AG04450 (cell line): ENCODE measurements at regions not wholly inside any gene's neighbourhood (a gene's known extent, or its start where the extent isn't known, plus 50 kb on each side); places are given as distances from the start of the nearest gene placed in this dataset. TPM values are rescaled to one million over a fixed set of nuclear protein-coding genes. Genes with fewer than 3 reads are reported as not detected.

Experiments
- CTCF ChIA-PET: fragments of 300-600, 350-600 bp; formaldehyde crosslinking; extraction: SDS; loops from one replicate; lab custom pipeline; 2022; ENCODE audit warnings: antibody characterized with exemption, inconsistent platforms; lab: Charles Lee
- POLR2A ChIA-PET: fragments of 350-600 bp; formaldehyde crosslinking; extraction: SDS; loops from one replicate; lab custom pipeline; 2021; ENCODE audit warnings: antibody characterized with exemption, inconsistent platforms; lab: Yijun Ruan, JAX
- DNase-seq: peaks from one replicate; pipeline ENCODE4 v3.0.0-alpha.2; 2011; ENCODE audit warnings: low read depth, low spot score
- H3K27ac ChIP-seq: one replicate; pipeline ENCODE4 v1.5.1; 2012; ENCODE audit warnings: low read depth, low read length, control low read depth
- H3K27me3 ChIP-seq: one replicate; pipeline ENCODE4 v1.6.0; 2012; ENCODE audit warnings: low read length; ENCODE audit not compliant: control insufficient read depth, insufficient read depth
- H3K4me3 ChIP-seq: 2 replicates; pipeline ENCODE4 v1.5.1; 2011; ENCODE audit warnings: mild to moderate bottlenecking, low read depth, low read length, control low read depth
- H3K9me3 ChIP-seq: 2 replicates; pipeline ENCODE4 v1.5.1; 2012; ENCODE audit warnings: low read length; ENCODE audit not compliant: control insufficient read depth, insufficient read depth
- small RNA-seq: library from RNA; depleted of rRNA; stranded (forward); fragments of <200 nt; gene quantifications from one replicate; pipeline ENCODE3, GENCODE V24; 2012; ENCODE audit warnings: low read depth; ENCODE audit not compliant: insufficient read length
- TF ChIP-seq, protein P1 (sequence below): IDR thresholded peaks from 2 replicates; pipeline ENCODE4 v1.5.1; 2011; ENCODE audit warnings: low read depth, low read length, control low read depth, inconsistent platforms

DNA sequence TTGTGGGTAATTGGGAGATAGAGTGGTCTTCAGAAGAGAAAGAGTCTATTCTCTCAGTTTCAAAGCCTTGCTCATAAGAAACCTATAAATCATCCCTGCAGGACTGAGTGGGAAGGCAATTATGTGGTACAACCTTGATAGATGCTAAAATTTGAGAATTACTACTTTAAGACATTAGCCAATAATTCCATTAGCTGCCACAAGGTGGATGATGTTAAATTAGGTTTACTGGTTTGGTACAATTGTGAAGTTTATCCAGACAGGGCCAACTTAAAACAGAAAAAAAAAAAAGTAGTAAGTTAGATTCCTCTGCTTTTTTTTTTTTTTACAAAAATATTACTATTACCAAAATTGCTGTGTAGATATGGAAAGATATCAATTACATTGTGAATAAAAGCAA is 73.2 kb upstream of the AMOT start:
- no peak for DNase-seq
- no peak overlapping the region for H3K27ac ChIP-seq
- TF ChIP-seq, protein P1, sequence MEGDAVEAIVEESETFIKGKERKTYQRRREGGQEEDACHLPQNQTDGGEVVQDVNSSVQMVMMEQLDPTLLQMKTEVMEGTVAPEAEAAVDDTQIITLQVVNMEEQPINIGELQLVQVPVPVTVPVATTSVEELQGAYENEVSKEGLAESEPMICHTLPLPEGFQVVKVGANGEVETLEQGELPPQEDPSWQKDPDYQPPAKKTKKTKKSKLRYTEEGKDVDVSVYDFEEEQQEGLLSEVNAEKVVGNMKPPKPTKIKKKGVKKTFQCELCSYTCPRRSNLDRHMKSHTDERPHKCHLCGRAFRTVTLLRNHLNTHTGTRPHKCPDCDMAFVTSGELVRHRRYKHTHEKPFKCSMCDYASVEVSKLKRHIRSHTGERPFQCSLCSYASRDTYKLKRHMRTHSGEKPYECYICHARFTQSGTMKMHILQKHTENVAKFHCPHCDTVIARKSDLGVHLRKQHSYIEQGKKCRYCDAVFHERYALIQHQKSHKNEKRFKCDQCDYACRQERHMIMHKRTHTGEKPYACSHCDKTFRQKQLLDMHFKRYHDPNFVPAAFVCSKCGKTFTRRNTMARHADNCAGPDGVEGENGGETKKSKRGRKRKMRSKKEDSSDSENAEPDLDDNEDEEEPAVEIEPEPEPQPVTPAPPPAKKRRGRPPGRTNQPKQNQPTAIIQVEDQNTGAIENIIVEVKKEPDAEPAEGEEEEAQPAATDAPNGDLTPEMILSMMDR, result no peak
- POLR2A ChIA-PET, result no interaction called here
- CTCF ChIA-PET, result no interaction called here
- H3K4me3 ChIP-seq, result no peak overlapping the region
- no peaks in the 10 kb centered on the region for H3K27me3 ChIP-seq
- H3K9me3 ChIP-seq, result no peaks in the 10 kb centered on the region

DNA sequence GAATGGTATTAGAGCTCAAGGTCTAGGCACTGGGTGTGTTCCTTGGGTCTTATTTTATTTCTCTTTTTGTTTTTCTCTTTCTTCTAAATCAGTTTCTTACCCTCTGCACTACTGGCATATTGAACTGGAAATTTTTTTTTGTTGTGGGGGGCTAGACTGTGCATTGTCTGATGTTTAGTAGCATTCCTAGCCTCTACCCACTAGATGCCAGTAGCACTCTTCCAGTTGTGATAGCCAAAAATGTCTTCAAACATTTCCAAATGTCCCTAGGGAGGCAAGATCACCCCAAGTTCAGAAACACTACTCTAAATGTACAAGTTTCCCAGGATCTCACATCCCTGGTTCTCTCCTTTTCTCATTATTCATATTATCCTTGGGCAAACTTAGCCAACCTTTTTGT is 69.8 kb upstream of the AMOT start:
- Histone ChIP-seq H3K27ac (no peak overlapping the region), H3K27me3 (no peaks in the 10 kb centered on the region), H3K9me3 (no peaks in the 10 kb centered on the region), H3K4me3 (no peak overlapping the region)
- no peak for DNase-seq
- TF ChIP-seq, protein P1, result no peak
- CTCF ChIA-PET, result no interaction called here
- POLR2A ChIA-PET, result no interaction called here

DNA sequence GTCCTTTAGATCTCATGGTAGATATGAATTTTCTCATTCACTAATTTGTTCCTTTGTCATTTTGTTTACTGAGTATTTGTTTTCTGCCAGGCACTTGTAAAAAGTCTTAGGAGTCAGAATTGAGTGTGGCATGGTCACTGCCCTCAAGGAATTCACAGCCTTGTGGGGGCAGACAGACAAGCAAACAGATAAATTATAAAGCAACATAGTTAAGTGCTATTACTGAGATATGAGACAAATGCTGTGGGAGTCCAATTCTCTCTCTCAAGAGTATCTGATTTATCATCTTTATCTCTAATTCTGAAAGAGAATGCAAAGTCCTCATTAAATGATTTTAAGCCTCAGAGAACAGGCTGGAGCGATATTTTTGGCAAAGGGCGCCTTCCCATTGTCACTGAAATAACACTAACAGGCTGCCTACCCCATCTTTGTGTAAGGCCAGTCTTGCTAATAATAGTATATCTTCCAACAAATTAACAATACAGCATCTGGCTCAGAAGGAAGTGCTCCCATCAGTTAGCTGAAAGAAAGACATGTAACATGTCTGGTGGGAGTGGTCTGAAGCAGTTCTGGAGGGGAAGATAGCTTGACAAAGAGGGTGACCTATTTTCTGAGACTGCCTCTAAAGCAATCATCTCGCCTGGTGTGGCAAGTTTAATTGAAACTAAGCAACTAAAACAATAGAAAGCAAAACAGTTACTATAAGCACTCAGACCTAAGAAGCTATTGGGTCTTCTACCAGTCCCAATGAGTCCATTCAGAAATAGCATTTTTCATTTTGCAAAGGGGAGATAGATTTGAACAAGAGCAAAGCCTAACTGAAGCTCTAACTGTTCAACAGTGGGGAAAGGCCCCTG is 61.5 kb upstream of the AMOT start:
- DNase-seq, result no peak
- ChIA-PET POLR2A (no interaction called here), CTCF (no interaction called here)
- Histone ChIP-seq H3K4me3 (no peak overlapping the region), H3K27ac (no peak overlapping the region), H3K9me3 (no peaks in the 10 kb centered on the region), H3K27me3 (no peaks in the 10 kb centered on the region)
- TF ChIP-seq, protein P1, result no peak

DNA sequence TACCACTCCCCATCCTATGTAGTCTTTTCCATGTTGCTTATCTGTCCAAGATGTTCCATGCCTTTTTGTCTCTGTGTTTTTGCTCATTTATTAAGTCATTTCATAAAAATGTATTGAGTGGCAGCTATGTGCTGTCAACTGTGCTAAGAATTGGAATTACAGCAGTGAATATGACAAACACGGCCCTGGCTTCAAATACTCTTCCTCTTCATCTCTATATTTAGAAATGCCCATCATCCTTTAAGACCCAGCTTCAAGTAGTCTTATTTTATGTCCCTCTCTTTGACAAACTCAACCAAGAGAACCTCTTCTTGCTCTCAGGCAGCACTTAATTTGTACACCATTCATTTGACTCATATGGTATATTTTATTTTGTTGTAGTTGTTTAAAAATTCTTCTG is 55.4 kb upstream of the AMOT start:
- TF ChIP-seq, protein P1, result no peak
- CTCF ChIA-PET, result no interaction called here
- POLR2A ChIA-PET, result no interaction called here

More for the DNA sequence above, 55.4 kb upstream of the AMOT start:
- Histone ChIP-seq H3K9me3 (no peaks in the 10 kb centered on the region), H3K27me3 (no peaks in the 10 kb centered on the region), H3K4me3 (no peak overlapping the region), H3K27ac (no peak overlapping the region)
- no peak for DNase-seq

Small RNA genes in the stretch of these regions (small RNA-seq; reads per million reads assigned to genes)
- gene AL031183.1, result not detected
- not detected for gene RF00012
- not detected for gene RF00088
- gene RN7SL93P, result not detected
- not detected for gene RNU1-57P
- not detected for gene RNU6-1015P
